RWPE2 (cell line): ENCODE measurements at regions not wholly inside any gene's neighbourhood (a gene's known extent, or its start where the extent isn't known, plus 50 kb on each side); places are given as distances from the start of the nearest gene placed in this dataset.

Source experiments
- ATAC-seq: fragments of 200-7000 bp; cut with Tn5 transposase; 3 replicates; pipeline ENCODE4 v1.9.1; 2021; ENCODE audit warnings: low read depth
- DNase-seq: peaks from one replicate; pipeline ENCODE4 v3.0.0-alpha.2; 2020; ENCODE audit warnings: low spot score
- H3K27ac ChIP-seq: fragments of 450-650 bp; 2 replicates; pipeline ENCODE4 v1.5.1; 2017; ENCODE audit warnings: mild to moderate bottlenecking; ENCODE audit not compliant: poor library complexity, severe bottlenecking
- H3K27me3 ChIP-seq: fragments of 250-450 bp; sonication (Bioruptor Pico); 2 replicates; pipeline ENCODE4 v1.5.1; 2021; ENCODE audit warnings: mild to moderate bottlenecking, moderate library complexity; ENCODE audit not compliant: insufficient read depth, poor library complexity, severe bottlenecking
- H3K36me3 ChIP-seq: fragments of 250-450 bp; sonication (Bioruptor Pico); 2 replicates; pipeline ENCODE4 v1.5.1; 2020; ENCODE audit warnings: low read depth, mild to moderate bottlenecking, moderate library complexity
- H3K4me1 ChIP-seq: fragments of 250-450 bp; sonication (Bioruptor Pico); 2 replicates; pipeline ENCODE4 v1.5.1; 2021; ENCODE audit warnings: mild to moderate bottlenecking, moderate library complexity; ENCODE audit not compliant: insufficient read depth, poor library complexity, severe bottlenecking
- H3K4me3 ChIP-seq: fragments of 250-450 bp; sonication (Bioruptor Pico); 2 replicates; pipeline ENCODE4 v1.5.1; 2021; ENCODE audit warnings: mild to moderate bottlenecking, moderate library complexity; ENCODE audit not compliant: severe bottlenecking
- H3K9me3 ChIP-seq: fragments of 250-450 bp; sonication (Bioruptor Pico); 2 replicates; pipeline ENCODE4 v1.5.1; 2021; ENCODE audit warnings: mild to moderate bottlenecking, moderate library complexity; ENCODE audit not compliant: severe bottlenecking
- TF ChIP-seq, protein P1 (sequence below): fragments of 450-650 bp; IDR thresholded peaks from one replicate; pipeline ENCODE4 v1.5.1; 2017; ENCODE audit warnings: mild to moderate bottlenecking, moderate library complexity; ENCODE audit not compliant: poor library complexity, severe bottlenecking

DNA sequence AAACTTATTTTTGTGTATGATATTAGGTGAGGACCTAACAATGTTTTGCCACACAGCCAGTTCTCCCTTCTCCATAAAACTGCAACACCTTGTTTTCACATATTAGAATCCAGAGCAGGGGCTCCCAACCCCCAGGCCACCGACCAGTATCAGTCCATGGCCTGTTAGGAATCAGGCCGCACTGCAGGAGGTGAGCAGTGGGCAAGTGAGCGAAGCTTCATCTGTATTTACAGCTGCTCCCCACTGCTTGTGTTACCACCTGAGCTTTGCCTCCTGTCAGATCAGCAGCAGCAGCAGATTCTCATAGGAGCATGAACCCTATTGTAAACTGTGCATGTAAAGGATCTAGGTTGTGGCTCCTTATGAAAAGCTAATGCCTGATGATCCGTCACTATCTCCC is 185.9 kb upstream of the NSMCE3 start:
- no peak for ATAC-seq
- Histone ChIP-seq H3K4me3 (no peak overlapping the region), H3K27ac (no peak overlapping the region), H3K9me3 (no peaks in the 10 kb centered on the region), H3K27me3 (peaks cover under 1% of the 10 kb centered on the region), H3K4me1 (no peaks in the 10 kb centered on the region), H3K36me3 (no peaks in the 10 kb centered on the region)
- TF ChIP-seq, protein P1, sequence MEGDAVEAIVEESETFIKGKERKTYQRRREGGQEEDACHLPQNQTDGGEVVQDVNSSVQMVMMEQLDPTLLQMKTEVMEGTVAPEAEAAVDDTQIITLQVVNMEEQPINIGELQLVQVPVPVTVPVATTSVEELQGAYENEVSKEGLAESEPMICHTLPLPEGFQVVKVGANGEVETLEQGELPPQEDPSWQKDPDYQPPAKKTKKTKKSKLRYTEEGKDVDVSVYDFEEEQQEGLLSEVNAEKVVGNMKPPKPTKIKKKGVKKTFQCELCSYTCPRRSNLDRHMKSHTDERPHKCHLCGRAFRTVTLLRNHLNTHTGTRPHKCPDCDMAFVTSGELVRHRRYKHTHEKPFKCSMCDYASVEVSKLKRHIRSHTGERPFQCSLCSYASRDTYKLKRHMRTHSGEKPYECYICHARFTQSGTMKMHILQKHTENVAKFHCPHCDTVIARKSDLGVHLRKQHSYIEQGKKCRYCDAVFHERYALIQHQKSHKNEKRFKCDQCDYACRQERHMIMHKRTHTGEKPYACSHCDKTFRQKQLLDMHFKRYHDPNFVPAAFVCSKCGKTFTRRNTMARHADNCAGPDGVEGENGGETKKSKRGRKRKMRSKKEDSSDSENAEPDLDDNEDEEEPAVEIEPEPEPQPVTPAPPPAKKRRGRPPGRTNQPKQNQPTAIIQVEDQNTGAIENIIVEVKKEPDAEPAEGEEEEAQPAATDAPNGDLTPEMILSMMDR = no peak
- DNase-seq = no peak

DNA sequence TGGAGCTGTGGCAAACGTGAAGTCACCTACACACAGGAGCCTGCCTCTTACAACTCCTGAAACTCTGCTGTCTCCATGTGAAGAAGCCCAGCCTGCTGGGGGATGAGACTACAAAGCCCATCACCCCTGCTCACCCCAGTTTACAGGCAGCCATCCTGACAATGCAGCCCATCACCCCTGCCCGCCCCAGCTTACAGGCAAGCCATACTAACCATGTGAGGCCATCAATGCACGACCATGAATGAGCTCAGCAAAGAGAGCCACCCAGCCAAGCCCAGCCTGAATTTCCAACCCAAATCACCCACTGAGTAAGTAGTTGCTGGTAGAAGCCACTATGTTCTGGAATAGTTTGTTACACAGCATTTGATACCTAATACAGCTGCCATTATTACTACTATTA is 185.4 kb upstream of the NSMCE3 start:
- Histone ChIP-seq H3K9me3 (no peaks in the 10 kb centered on the region), H3K27me3 (peaks cover 5% of the 10 kb centered on the region), H3K27ac (no peak overlapping the region), H3K36me3 (no peaks in the 10 kb centered on the region), H3K4me3 (no peak overlapping the region), H3K4me1 (no peaks in the 10 kb centered on the region)
- DNase-seq (peak; percentile 50), ATAC-seq (no peak)
- TF ChIP-seq, protein P1 = no peak

DNA sequence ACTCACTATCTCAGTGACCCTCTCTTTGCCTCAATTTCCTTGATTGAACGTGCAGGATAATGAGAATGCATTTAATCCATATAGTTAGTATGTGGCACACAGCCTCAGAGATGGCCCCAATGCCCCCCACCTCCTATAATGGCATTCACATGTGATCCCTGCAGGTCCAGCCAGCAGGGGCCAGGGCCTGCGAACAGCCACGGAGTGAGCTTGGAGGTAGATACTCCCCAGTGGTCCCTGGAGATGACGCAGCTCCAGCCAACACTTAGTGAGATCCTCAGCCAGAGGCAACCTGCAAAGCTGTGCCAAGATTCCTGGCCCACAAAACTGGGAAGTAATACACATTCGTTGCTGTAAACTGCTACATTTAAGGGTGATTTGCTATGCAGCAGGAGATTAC is 184.9 kb upstream of the NSMCE3 start:
- Histone ChIP-seq H3K27me3 (peaks cover 5% of the 10 kb centered on the region), H3K4me1 (no peaks in the 10 kb centered on the region), H3K27ac (no peak overlapping the region), H3K36me3 (no peaks in the 10 kb centered on the region), H3K4me3 (no peak overlapping the region), H3K9me3 (no peaks in the 10 kb centered on the region)
- DNase-seq = peak; percentile 37
- no peak for ATAC-seq
- TF ChIP-seq, protein P1 = no peak

DNA sequence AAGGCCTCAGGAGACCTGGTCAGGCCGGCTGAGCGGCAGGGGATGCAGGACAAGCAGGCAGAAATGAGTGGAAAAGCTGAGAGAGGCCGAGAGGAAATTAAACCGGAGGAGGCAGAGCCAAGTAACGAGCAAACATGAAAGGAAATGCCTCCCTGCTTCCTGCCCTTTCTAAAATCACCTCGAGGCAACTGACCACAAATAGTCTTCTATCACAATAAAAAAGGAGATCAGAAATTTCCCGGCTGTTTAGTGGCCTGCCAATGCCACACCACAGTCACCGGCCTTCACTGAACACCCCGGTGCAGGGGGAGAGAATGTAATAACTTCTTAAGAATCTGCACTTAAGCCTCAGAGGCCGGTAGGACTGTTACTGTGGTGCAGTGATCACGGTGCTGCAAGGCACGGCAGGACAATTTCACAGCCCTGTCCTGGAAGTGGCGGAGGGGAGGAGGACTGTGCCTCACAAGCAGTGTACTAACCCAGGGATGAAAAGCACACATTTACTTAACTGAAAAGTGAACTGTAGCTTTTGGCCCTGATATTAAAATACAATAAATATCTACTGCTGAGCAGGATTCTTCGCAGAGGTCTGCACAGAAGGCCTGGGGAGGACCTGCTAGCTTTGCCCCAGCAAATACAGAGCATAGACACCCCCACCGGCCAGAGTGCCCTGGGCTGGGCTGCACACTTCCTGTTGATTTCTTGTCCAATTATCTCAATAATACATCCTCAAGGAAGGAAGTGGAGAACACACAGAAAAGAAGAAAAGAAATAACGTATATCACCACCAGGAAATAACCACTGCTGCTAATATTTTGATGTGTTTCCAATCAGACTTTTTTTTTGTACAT is 183.5 kb upstream of the NSMCE3 start:
- Histone ChIP-seq H3K27ac (no peak overlapping the region), H3K4me1 (no peaks in the 10 kb centered on the region), H3K9me3 (no peaks in the 10 kb centered on the region), H3K36me3 (no peaks in the 10 kb centered on the region), H3K4me3 (no peak overlapping the region), H3K27me3 (peaks cover 5% of the 10 kb centered on the region)
- TF ChIP-seq, protein P1 = no peak
- no peak for ATAC-seq
- peak; percentile 36 for DNase-seq

DNA sequence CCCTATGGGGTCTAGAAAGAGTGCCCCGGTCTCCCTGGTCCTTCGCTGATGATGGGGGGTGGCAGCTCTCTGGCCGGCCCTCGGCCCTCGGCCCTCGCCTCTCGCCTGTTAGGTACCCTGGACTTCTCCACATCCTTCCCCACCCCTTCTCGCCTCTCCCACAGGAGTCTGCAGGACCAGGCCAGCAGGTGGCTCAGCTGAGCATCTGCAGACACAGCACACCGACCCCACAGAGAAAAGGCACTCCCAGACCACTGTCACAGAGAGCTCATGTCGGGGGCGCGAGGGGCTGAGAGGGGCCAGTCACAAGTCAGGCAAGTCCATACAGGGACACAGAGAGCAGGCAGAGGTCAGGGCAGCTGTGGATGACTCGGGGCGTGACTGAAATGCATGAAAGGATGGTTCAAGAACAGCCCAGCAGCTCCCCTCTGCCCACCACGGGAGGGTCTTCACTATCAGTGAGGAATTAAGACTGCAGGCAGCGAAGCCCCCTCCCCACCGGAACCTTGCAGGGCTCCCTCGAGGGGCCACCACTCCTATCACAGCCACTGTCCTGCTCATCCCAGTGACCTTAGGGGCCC is 181.7 kb upstream of the NSMCE3 start:
- DNase-seq = peak; percentile 71

More for the DNA sequence above, 181.7 kb upstream of the NSMCE3 start:
- Histone ChIP-seq H3K4me1 (no peaks in the 10 kb centered on the region), H3K27ac (no peak overlapping the region), H3K4me3 (no peak overlapping the region), H3K27me3 (peaks cover 5% of the 10 kb centered on the region), H3K36me3 (no peaks in the 10 kb centered on the region), H3K9me3 (no peaks in the 10 kb centered on the region)
- TF ChIP-seq, protein P1 = peak; percentile 30
- peak; percentile 72 for ATAC-seq
